ENCODE measurements at regions not wholly inside any gene's neighbourhood (a gene's known extent, or its start where the extent isn't known, plus 50 kb on each side); places are given as distances from the start of the nearest gene placed in this dataset.

DNA sequence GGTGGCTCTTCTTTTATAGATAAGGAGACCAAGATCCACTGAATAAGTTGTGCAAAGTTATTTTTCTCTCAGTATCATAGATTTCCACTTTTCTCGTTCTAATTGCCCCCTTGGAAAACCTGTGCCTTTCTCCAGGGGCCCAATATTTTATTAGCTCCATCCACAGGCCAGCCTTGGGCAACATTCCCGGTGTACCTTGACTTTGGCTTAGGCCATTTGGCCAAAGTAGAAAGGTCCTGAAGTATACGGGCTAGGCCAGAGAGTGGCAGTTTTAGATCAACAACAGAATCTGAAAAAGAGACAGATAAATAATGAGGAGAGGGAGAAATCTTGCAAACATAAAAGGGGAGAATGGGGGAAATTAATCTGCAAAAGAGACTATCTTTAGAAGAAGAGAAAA, 91.7 kb upstream of the CHMP2B start:
- Histone ChIP-seq H2BK20ac (ENCODE audit: low read length) (no peak overlapping the region), H3K4ac (replicated peaks; ENCODE audit: insufficient read length, low read depth, low read length) (no peak overlapping the region), H2AK5ac (ENCODE audit: low read depth, low read length) (no peak overlapping the region), H4K20me1 (replicated peaks in 1 of 2; ENCODE audit: control insufficient read depth in 1 of 2, insufficient read depth in 2 of 2, low read length in 2 of 2) (no peaks in the 10 kb centered on the region), H3K56ac (replicated peaks; ENCODE audit: insufficient read length, low read depth, low read length) (no peak overlapping the region), H3K9me3 (ENCODE audit: insufficient read depth in 2 of 2, low read depth in 1 of 2, low read length in 1 of 2) (peaks cover 3 to 4% of the 10 kb centered on the region in 2 experiments; a peak in 3 of 4 replicates), H3K27ac (ENCODE audit: low read depth, low read length) (no peak overlapping the region), H3K4me1 (replicated peaks in 1 of 4; ENCODE audit: control insufficient read depth in 3 of 4, insufficient read depth in 4 of 4, low read length in 3 of 4) (no peaks in the 10 kb centered on the region), H2BK15ac (ENCODE audit: low read length) (no peak overlapping the region), H3K79me1 (ENCODE audit: low read depth, low read length) (no peaks in the 10 kb centered on the region), H2AFZ (ENCODE audit: low read length) (no peak overlapping the region), H3K23ac (ENCODE audit: insufficient read length) (no peak overlapping the region), H3K27me3 (replicated peaks in 1 of 4; ENCODE audit: control insufficient read depth in 3 of 4, extremely low read depth in 1 of 4, insufficient read depth in 3 of 4, low read length in 3 of 4) (no peaks in the 10 kb centered on the region), H2BK12ac (ENCODE audit: low read depth, low read length) (no peak overlapping the region), H3K36me3 (ENCODE audit: control insufficient read depth in 2 of 4, insufficient read depth in 4 of 4, low read length in 3 of 4) (no peaks in the 10 kb centered on the region), H3K23me2 (ENCODE audit: low read depth, low read length) (no peaks in the 10 kb centered on the region), H4K8ac (ENCODE audit: extremely low read depth, insufficient read depth, low read length) (no peak overlapping the region), H3K79me2 (ENCODE audit: control insufficient read depth in 1 of 2, insufficient read depth in 2 of 2, low read length in 2 of 2) (no peaks in the 10 kb centered on the region), H3K18ac (ENCODE audit: extremely low read depth, low read length) (no peak overlapping the region), H3K4me2 (ENCODE audit: insufficient read depth in 1 of 2, low read depth in 2 of 2, low read length in 2 of 2) (no peak overlapping the region), H2BK5ac (ENCODE audit: low read depth, low read length) (no peak overlapping the region), H3K4me3 (ENCODE audit: extremely low read depth in 1 of 4, insufficient read depth in 2 of 4, low read depth in 3 of 4, low read length in 4 of 4) (no peak overlapping the region), H3K14ac (ENCODE audit: insufficient read length) (no peak overlapping the region), H2BK120ac (replicated peaks; ENCODE audit: low read depth, low read length) (no peak overlapping the region), H4K91ac (replicated peaks; ENCODE audit: insufficient read length, low read length) (no peak overlapping the region), H4K5ac (ENCODE audit: insufficient read length, low read depth, low read length) (no peak overlapping the region), H3K9ac (replicated peaks in 1 of 4; ENCODE audit: extremely low read depth in 1 of 4, low read depth in 3 of 4, low read length in 3 of 4) (no peak overlapping the region)
- ChIA-PET POLR2A (ENCODE audit: partially characterized antibody) (no interaction called here), CTCF (ENCODE audit: partially characterized antibody) (no interaction called here)
- DNase-seq (ENCODE audit: low read depth in 1 of 2, low spot score in 2 of 2) (no peak), FAIRE-seq (no peak)
- WGBS, 2 experiments (ENCODE audit: extremely low coverage in 1 of 2, insufficient coverage in 1 of 2, insufficient read length in 1 of 2, insufficient replicate concordance in 2 of 2, low coverage in 1 of 2, low lambda C conversion rate in 2 of 2, missing lambda C conversion rate in 1 of 2), result 88% methylated on average over 3 of the region's 3 CpGs; no CpG with 5 or more reads in 1 of the 2 experiments
- TF ChIP-seq GABPA (IDR thresholded peaks at IDR 0.05; ENCODE audit: borderline replicate concordance, insufficient read depth, low read length), result no peak
- no peak for TF ChIP-seq CTCF (IDR thresholded peaks at IDR 0.05; ENCODE audit: control extremely low read depth in 1 of 3, insufficient read depth in 1 of 3, low read depth in 1 of 3, low read length in 3 of 3)
- no peak for TF ChIP-seq CHD2 (IDR thresholded peaks at IDR 0.05; ENCODE audit: low read length)
- TF ChIP-seq CBX5 (IDR thresholded peaks at IDR 0.05; ENCODE audit: low read depth, low read length), result no peak
- TF ChIP-seq EZH2 (IDR thresholded peaks at IDR 0.05; ENCODE audit: low read depth, low read length, severe bottlenecking), result no peak
- TF ChIP-seq TAF1 (IDR thresholded peaks at IDR 0.05; ENCODE audit: low read depth, low read length), result no peak
- TF ChIP-seq ATF2 (IDR thresholded peaks at IDR 0.05; ENCODE audit: low read length), result no peak
- no peak for TF ChIP-seq CEBPB (IDR thresholded peaks at IDR 0.05; ENCODE audit: low read depth, low read length)
- TF ChIP-seq RFX5 (IDR thresholded peaks at IDR 0.05; ENCODE audit: borderline replicate concordance, low read depth, low read length), result no peak
- TF ChIP-seq POU5F1 (IDR thresholded peaks at IDR 0.05; ENCODE audit: low read depth, low read length), result no peak
- TF ChIP-seq JUND (IDR thresholded peaks at IDR 0.05; ENCODE audit: low read length), result no peak
- no peak for TF ChIP-seq TCF12 (IDR thresholded peaks at IDR 0.05; ENCODE audit: low read depth, low read length)

All from H1 (cell line).